Left lung (tissue), 4 donors: ENCODE measurements at regions not wholly inside any gene's neighbourhood (a gene's known extent, or its start where the extent isn't known, plus 50 kb on each side); places are given as distances from the start of the nearest gene placed in this dataset.

Source experiments
- ATAC-seq: fragments of 200-7000 bp; cut with Tn5 transposase; one replicate; pipeline ENCODE4 v1.9.1; 2020; ENCODE audit warnings: moderate library complexity
- DNase-seq, 4 donors: peaks; one replicate each; pipeline ENCODE4 v3.0.0-alpha.2; 2013 to 2020
- H3K27ac ChIP-seq, 2 donors: fragments of 200-600 bp; sonication (generic) in 1 of 2; one replicate each; pipeline versions ENCODE4 v1.5.0 to v1.8.0; 2020 to 2021
- H3K27me3 ChIP-seq, 2 donors: fragments of 200-600 bp; sonication (generic) in 1 of 2; one replicate each; pipeline versions ENCODE4 v1.5.0 to v1.8.0; 2020 to 2021
- H3K36me3 ChIP-seq, 2 donors: fragments of 200-600 bp; sonication (generic) in 1 of 2; one replicate each; pipeline versions ENCODE4 v1.5.0 to v1.8.0; 2020 to 2021
- H3K4me1 ChIP-seq, 2 donors: fragments of 200-600 bp; one replicate each; pipeline ENCODE4 v1.8.0; 2021
- H3K4me3 ChIP-seq, 2 donors: fragments of 200-600 bp; sonication (generic) in 1 of 2; one replicate each; pipeline versions ENCODE4 v1.5.0 to v1.8.0; 2020 to 2021; ENCODE audit warnings: mild to moderate bottlenecking in 1 of 2
- H3K9me3 ChIP-seq, 2 donors: fragments of 200-600 bp; sonication (generic) in 1 of 2; one replicate each; pipeline versions ENCODE4 v1.5.0 to v1.8.0; 2020 to 2021
- CTCF ChIP-seq, 2 donors: fragments of 200-600 bp; sonication (generic) in 1 of 2; IDR thresholded peaks; one replicate each; pipeline versions ENCODE4 v1.5.0 to v1.8.0; 2021; ENCODE audit warnings: antibody characterized with exemption in 2 of 2
- intact Hi-C, 2 donors: fragments of 100-400 bp; cut with DNase I; formaldehyde crosslinking; loops; one replicate each; pipeline versions ENCODE4 v1.11.2 to v1.14.2; 2022
- donor health status: DM: no; HTN: yes; CAD: no.
- donor health status: DM: no; HTN: no; CAD: no.

GRCh38 chr4:38280323-38280706, 320.1 kb downstream of the PTTG2 start:
- no peak for DNase-seq
- Histone ChIP-seq H3K4me1 (peaks cover 4 to 8% of the 10 kb centered on the region in 2 donors), H3K9me3 (peaks cover 0 to 3% of the 10 kb centered on the region in 2 donors), H3K27me3 (no peaks in the 10 kb centered on the region), H3K36me3 (no peaks in the 10 kb centered on the region), H3K27ac (no peak overlapping the region), H3K4me3 (no peak overlapping the region)
- no peak for ATAC-seq
- no peak for TF ChIP-seq CTCF (IDR thresholded peaks at IDR 0.05)
- intact Hi-C loops, result no loop called here

GRCh38 chr4:38281371-38282071, 321.3 kb downstream of the PTTG2 start:
- peak overlapping the region in 1 of 2 donors; percentile 4 for H3K27ac ChIP-seq
- no peaks in the 10 kb centered on the region for H3K36me3 ChIP-seq
- H3K9me3 ChIP-seq, result peaks cover 0 to 3% of the 10 kb centered on the region in 2 donors
- peaks cover 4 to 8% of the 10 kb centered on the region in 2 donors for H3K4me1 ChIP-seq
- peak; percentile 56 for ATAC-seq
- no peak overlapping the region for H3K4me3 ChIP-seq
- no peaks in the 10 kb centered on the region for H3K27me3 ChIP-seq
- DNase-seq, result peak in 2 of 4 donors; percentile 22 to 49
- no peak for TF ChIP-seq CTCF (IDR thresholded peaks at IDR 0.05)
- intact Hi-C loops, result no loop called here

- DNase-seq (no peak), ATAC-seq (no peak)
- no peak for TF ChIP-seq CTCF (IDR thresholded peaks at IDR 0.05)
- no peaks in the 10 kb centered on the region for H3K36me3 ChIP-seq
- H3K4me3 ChIP-seq, result no peak overlapping the region
- intact Hi-C loops, result no loop called here
- H3K27ac ChIP-seq, result no peak overlapping the region
- no peaks in the 10 kb centered on the region for H3K9me3 ChIP-seq
- H3K27me3 ChIP-seq, result no peaks in the 10 kb centered on the region
- peaks cover 4 to 8% of the 10 kb centered on the region in 2 donors for H3K4me1 ChIP-seq
Measured at GRCh38 chr4:38283724-38284123, 323.5 kb downstream of the PTTG2 start.

- no peaks in the 10 kb centered on the region for H3K27me3 ChIP-seq
- intact Hi-C loops, result no loop called here
- no peak for TF ChIP-seq CTCF (IDR thresholded peaks at IDR 0.05)
- peaks cover 4 to 8% of the 10 kb centered on the region in 2 donors for H3K4me1 ChIP-seq
- H3K27ac ChIP-seq, result no peak overlapping the region
- H3K36me3 ChIP-seq, result no peaks in the 10 kb centered on the region
- ATAC-seq, result no peak
- no peak overlapping the region for H3K4me3 ChIP-seq
- H3K9me3 ChIP-seq, result no peaks in the 10 kb centered on the region
- DNase-seq, result no peak
Measured at GRCh38 chr4:38284294-38285030, 324.3 kb downstream of the PTTG2 start.

GRCh38 chr4:38287101-38287851, 327.1 kb downstream of the PTTG2 start:
- Histone ChIP-seq H3K4me3 (no peak overlapping the region), H3K27me3 (no peaks in the 10 kb centered on the region), H3K4me1 (no peaks in the 10 kb centered on the region), H3K27ac (no peak overlapping the region), H3K36me3 (no peaks in the 10 kb centered on the region), H3K9me3 (no peaks in the 10 kb centered on the region)
- no peak for ATAC-seq
- no peak for TF ChIP-seq CTCF (IDR thresholded peaks at IDR 0.05)
- DNase-seq, result no peak
- intact Hi-C loops, result no loop called here
